MCF 10A (cell line): ENCODE measurements at regions not wholly inside any gene's neighbourhood (a gene's known extent, or its start where the extent isn't known, plus 50 kb on each side); places are given as distances from the start of the nearest gene placed in this dataset.

Source experiments
- BruUV-seq: library from RNA; stranded (reverse); fragments of 400-500 nt; replicated peaks from 2 replicates; lab custom pipeline; 2021; lab: Mats Ljungman, UMichigan
- CTCF ChIA-PET: fragments of 300-600 bp; sonication (Branson Sonifier 250); formaldehyde crosslinking; extraction: SDS; loops from one replicate; lab custom pipeline; 2021; ENCODE audit warnings: antibody characterized with exemption, inconsistent platforms; lab: Yijun Ruan, JAX
- POLR2A ChIA-PET: fragments of 300-600, 350-650 bp; sonication (Branson Sonifier 250); formaldehyde crosslinking; extraction: SDS; loops from one replicate; lab custom pipeline; 2020; ENCODE audit warnings: antibody characterized with exemption, inconsistent platforms; lab: Yijun Ruan, JAX
- DNase-seq: peaks from one replicate; pipeline ENCODE4 v3.0.0-alpha.2; 2018; ENCODE audit not compliant: unreplicated experiment
- H3K27ac Mint-ChIP-seq: one replicate; pipeline ENCODE4 v1.8.0; 2022; ENCODE audit warnings: mild to moderate bottlenecking, low read depth, mixed read lengths; ENCODE audit not compliant: unreplicated experiment
- H3K27me3 Mint-ChIP-seq: one replicate; pipeline ENCODE4 v1.8.0; 2022; ENCODE audit warnings: mixed read lengths; ENCODE audit not compliant: insufficient read depth, unreplicated experiment
- H3K36me3 Mint-ChIP-seq: one replicate; pipeline ENCODE4 v1.8.0; 2022; ENCODE audit warnings: mild to moderate bottlenecking, moderate library complexity, mixed read lengths; ENCODE audit not compliant: insufficient read depth, unreplicated experiment
- H3K4me1 Mint-ChIP-seq: one replicate; pipeline ENCODE4 v1.8.0; 2022; ENCODE audit warnings: mixed read lengths; ENCODE audit not compliant: insufficient read depth, unreplicated experiment
- H3K4me3 Mint-ChIP-seq: one replicate; pipeline ENCODE4 v1.8.0; 2022; ENCODE audit warnings: mild to moderate bottlenecking, moderate library complexity, mixed read lengths; ENCODE audit not compliant: unreplicated experiment
- H3K9me3 Mint-ChIP-seq: one replicate; pipeline ENCODE4 v1.8.0; 2022; ENCODE audit warnings: mixed read lengths; ENCODE audit not compliant: unreplicated experiment
- CTCF ChIP-seq: fragments of 200-600 bp; IDR thresholded peaks from one replicate; pipeline ENCODE4 v1.8.0; 2022; ENCODE audit warnings: antibody characterized with exemption, mild to moderate bottlenecking; ENCODE audit not compliant: unreplicated experiment
- intact Hi-C: fragments of 100-400 bp; cut with micrococcal nuclease; formaldehyde crosslinking; loops from 2 replicates; pipeline ENCODE4 v1.14.1; 2022

DNA sequence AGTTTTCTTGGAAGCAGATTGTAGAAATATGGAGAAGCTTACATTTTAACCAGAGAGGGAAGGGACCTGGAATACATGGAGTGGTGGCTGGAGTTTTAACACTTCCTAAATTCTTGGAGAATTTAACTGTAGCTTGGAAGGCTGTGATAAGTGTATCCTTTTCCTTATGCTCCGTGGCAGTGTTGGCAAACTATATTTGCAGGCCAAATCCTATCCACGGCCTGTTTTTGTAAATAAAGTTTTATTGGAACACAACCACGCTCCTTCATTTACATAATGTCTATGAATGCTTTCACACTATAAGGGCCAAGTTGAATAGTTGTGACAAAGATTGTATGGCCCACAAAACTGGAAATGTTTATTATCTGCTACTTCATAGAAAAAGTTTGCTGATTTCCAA, 110.6 kb upstream of the MIR17HG start:
- DNase-seq: no peak
- ChIA-PET POLR2A (no interaction called here), CTCF (interaction anchor here (0.7 to 1.2 kb wide), 2 partner anchors 9 to 12 kb away, joined by 3 to 8 read pairs; no protein-coding TSS in a partner anchor)
- no peak for TF ChIP-seq CTCF
- no peaks in the 10 kb centered on the region for H3K36me3 Mint-ChIP-seq
- no peak overlapping the region for H3K4me3 Mint-ChIP-seq
- H3K27me3 Mint-ChIP-seq: peaks cover 33% of the 10 kb centered on the region
- no peaks in the 10 kb centered on the region for H3K4me1 Mint-ChIP-seq
- intact Hi-C loops: no loop called here
- H3K9me3 Mint-ChIP-seq: no peaks in the 10 kb centered on the region
- BruUV-seq: no TSS peak
- no peak overlapping the region for H3K27ac Mint-ChIP-seq

DNA sequence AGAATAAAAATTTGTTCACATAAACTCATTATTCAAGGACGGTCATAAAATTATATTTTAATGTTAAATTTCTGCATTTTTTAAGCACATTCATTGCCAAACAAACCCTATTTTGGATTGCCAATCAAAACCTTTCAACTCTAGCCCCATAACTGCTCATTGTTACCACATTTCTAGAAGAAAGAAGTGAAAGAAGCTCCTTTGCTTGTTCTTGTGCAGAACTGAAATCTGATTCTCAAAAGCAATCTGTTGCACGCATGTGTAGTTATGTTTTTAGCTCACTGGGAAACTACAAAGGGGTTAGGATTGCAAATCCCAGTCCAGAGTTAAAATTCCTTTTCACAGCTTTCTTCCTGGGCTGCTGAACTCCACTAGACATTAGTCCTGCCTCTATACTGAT, 109.5 kb upstream of the MIR17HG start:
- H3K9me3 Mint-ChIP-seq: no peaks in the 10 kb centered on the region
- peaks cover 44% of the 10 kb centered on the region for H3K27me3 Mint-ChIP-seq
- no peaks in the 10 kb centered on the region for H3K36me3 Mint-ChIP-seq
- TF ChIP-seq CTCF: no peak
- ChIA-PET POLR2A (no interaction called here), CTCF (interaction anchor here (0.7 kb wide), 1 partner anchor 95 kb away, joined by 4 read pairs; no protein-coding TSS in a partner anchor)
- H3K27ac Mint-ChIP-seq: no peak overlapping the region
- no peaks in the 10 kb centered on the region for H3K4me1 Mint-ChIP-seq
- H3K4me3 Mint-ChIP-seq: no peak overlapping the region
- DNase-seq: no peak
- BruUV-seq: no TSS peak
- intact Hi-C loops: no loop called here

- ChIA-PET POLR2A (no interaction called here), CTCF (no interaction called here)
- Mint-ChIP-seq H3K4me3 (no peak overlapping the region), H3K27ac (no peak overlapping the region), H3K36me3 (no peaks in the 10 kb centered on the region), H3K9me3 (no peaks in the 10 kb centered on the region), H3K4me1 (no peaks in the 10 kb centered on the region), H3K27me3 (peaks cover 59% of the 10 kb centered on the region)
- BruUV-seq: no TSS peak
- TF ChIP-seq CTCF: no peak
- no peak for DNase-seq
- intact Hi-C loops: no loop called here
Observed at GRCh38 chr13:91240341-91240740, 107.1 kb upstream of the MIR17HG start.

DNA sequence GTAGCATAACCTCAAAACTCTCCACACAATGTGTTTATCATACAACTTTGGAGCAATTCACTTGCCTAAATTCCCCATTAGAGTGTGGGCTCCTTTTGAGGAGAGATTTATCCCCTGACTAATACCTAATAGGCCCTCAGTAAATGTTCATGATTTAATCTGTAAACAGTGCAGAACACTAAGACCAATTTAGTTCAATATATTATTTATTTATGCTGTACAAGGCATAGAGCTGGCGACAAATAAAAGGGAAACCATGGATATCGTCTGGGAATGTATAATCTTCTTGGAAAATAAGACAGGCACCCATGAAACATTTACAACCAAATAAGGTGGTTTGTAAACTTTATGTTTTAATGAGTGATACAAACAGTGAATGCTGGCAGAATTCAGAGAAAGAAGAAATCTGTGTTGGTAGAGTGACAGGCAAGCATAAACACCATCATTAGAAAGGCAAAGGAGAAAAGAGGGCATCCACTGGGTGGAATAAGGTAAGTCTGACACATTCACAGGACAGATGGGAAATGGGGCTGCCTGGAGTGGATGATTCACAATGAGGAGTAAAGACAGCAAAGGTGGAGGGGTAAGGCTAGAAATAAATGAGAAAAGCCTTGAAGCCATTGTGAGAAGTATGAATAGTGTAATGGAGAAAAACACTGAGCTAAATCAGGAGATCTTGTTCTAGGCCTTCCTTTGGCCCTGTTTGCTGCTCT, 106.1 kb upstream of the MIR17HG start:
- intact Hi-C loops: no loop called here
- no peaks in the 10 kb centered on the region for H3K4me1 Mint-ChIP-seq
- no peaks in the 10 kb centered on the region for H3K9me3 Mint-ChIP-seq
- no peak for TF ChIP-seq CTCF
- no peak for DNase-seq
- CTCF ChIA-PET: no interaction called here
- POLR2A ChIA-PET: no interaction called here
- H3K27me3 Mint-ChIP-seq: peaks cover 70% of the 10 kb centered on the region
- no peaks in the 10 kb centered on the region for H3K36me3 Mint-ChIP-seq
- no peak overlapping the region for H3K4me3 Mint-ChIP-seq
- no TSS peak for BruUV-seq
- H3K27ac Mint-ChIP-seq: no peak overlapping the region
